ENCODE measurements at regions not wholly inside any gene's neighbourhood (a gene's known extent, or its start where the extent isn't known, plus 50 kb on each side); places are given as distances from the start of the nearest gene placed in this dataset.

DNA sequence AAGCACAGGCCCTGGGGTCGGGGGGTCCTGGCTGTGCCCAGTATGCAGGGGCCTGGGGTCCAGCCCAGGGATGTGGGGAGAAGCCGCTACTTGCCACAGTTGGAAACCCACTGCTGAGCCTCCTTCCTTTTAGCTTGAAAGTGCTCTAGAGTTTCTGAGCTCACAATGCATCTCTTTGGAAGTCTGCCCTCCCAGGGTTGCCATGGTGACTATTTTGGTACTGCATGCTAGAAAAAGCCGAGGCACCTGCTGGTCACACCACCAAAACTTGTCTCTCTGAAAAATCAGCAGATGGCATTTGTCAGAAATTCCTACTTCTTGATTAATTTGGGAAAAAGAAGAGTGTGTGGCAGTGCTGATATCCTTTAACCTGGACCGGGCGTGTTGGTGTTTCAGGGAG lies 151.8 kb downstream of the SEC61B start:
- H3K27ac ChIP-seq (ENCODE audit: low read depth in 1 of 2, low read length in 2 of 2) = no peak overlapping the region
- WGBS (ENCODE audit: insufficient coverage) = 90% methylated on average over 4 of the region's 5 CpGs
- H3K27me3 Mint-ChIP-seq (ENCODE audit: low read depth in 3 of 3) = peaks cover 10 to 15% (median 12%) of the 10 kb centered on the region in 3 donors

DNA sequence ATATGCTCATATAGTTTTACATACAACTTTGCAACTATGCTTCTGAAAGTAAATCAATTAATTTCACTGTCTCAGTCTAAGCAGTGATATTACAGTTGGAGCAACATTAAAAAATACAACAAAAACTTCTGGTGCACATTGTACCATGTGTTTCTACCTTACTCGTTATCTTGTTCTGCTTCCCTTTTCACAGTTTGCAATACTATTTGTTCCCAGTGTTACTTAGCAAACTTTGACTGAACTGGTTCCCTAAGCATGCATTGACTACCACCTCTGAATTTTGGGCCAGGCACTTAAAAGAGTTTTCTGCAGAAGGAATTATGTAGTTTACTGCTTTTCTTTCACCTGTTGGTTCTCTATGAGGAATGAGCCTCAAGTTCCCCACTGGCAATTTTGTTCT lies 152.7 kb downstream of the SEC61B start:
- Histone ChIP-seq H3K4me1 (ENCODE audit: control insufficient read depth in 1 of 2, insufficient read depth in 2 of 2, low read length in 2 of 2) (no peaks in the 10 kb centered on the region), H3K36me3 (replicated peaks in 1 of 2; ENCODE audit: control insufficient read depth in 1 of 2, insufficient read depth in 2 of 2, low read length in 2 of 2) (no peaks in the 10 kb centered on the region), H3K9me3 (replicated peaks in 1 of 2; ENCODE audit: control insufficient read depth in 1 of 2, insufficient read depth in 1 of 2, low read length in 2 of 2) (no peaks in the 10 kb centered on the region), H3K79me2 (ENCODE audit: insufficient read depth, low read length) (no peaks in the 10 kb centered on the region), H3K27ac (ENCODE audit: low read depth in 1 of 2, low read length in 2 of 2) (no peak overlapping the region), H3K4me3 (replicated peaks in 1 of 3; ENCODE audit: low read depth in 2 of 3, low read length in 3 of 3) (no peak overlapping the region), H2AFZ (ENCODE audit: insufficient read depth, low read depth, low read length, poor library complexity, severe bottlenecking) (no peak overlapping the region), H3K27me3 (ENCODE audit: control insufficient read depth in 2 of 2, insufficient read depth in 2 of 2, low read length in 2 of 2) (no peaks in the 10 kb centered on the region), H3K9ac (ENCODE audit: insufficient read depth, low read length, poor library complexity, severe bottlenecking) (no peak overlapping the region), H3K4me2 (replicated peaks; ENCODE audit: extremely low read depth, low read length, poor library complexity, severe bottlenecking) (no peak overlapping the region), H4K20me1 (ENCODE audit: insufficient read depth, low read length) (no peaks in the 10 kb centered on the region)
- TF ChIP-seq, protein P1, sequence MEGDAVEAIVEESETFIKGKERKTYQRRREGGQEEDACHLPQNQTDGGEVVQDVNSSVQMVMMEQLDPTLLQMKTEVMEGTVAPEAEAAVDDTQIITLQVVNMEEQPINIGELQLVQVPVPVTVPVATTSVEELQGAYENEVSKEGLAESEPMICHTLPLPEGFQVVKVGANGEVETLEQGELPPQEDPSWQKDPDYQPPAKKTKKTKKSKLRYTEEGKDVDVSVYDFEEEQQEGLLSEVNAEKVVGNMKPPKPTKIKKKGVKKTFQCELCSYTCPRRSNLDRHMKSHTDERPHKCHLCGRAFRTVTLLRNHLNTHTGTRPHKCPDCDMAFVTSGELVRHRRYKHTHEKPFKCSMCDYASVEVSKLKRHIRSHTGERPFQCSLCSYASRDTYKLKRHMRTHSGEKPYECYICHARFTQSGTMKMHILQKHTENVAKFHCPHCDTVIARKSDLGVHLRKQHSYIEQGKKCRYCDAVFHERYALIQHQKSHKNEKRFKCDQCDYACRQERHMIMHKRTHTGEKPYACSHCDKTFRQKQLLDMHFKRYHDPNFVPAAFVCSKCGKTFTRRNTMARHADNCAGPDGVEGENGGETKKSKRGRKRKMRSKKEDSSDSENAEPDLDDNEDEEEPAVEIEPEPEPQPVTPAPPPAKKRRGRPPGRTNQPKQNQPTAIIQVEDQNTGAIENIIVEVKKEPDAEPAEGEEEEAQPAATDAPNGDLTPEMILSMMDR (IDR thresholded peaks at IDR 0.05) = no peak
- no peak for DNase-seq
- no CpG with 5 or more reads among the region's 1 CpG for WGBS (ENCODE audit: insufficient coverage)
- Mint-ChIP-seq H3K4me3 (no peak overlapping the region), H3K27ac (no peak overlapping the region), H3K9me3 (no peaks in the 10 kb centered on the region), H3K36me3 (no peaks in the 10 kb centered on the region), H3K27me3 (ENCODE audit: low read depth in 3 of 3) (peaks cover 6 to 10% (median 7%) of the 10 kb centered on the region in 3 donors), H3K4me1 (no peaks in the 10 kb centered on the region)
- intact Hi-C loops (cut with micrococcal nuclease) = no loop called here

More for the DNA sequence above, 151.8 kb downstream of the SEC61B start:
- H3K27me3 ChIP-seq (ENCODE audit: control insufficient read depth in 2 of 2, insufficient read depth in 2 of 2, low read length in 2 of 2) = no peaks in the 10 kb centered on the region
- no peak overlapping the region for H3K27ac Mint-ChIP-seq
- H3K79me2 ChIP-seq (ENCODE audit: insufficient read depth, low read length) = no peaks in the 10 kb centered on the region
- H3K4me3 ChIP-seq (replicated peaks in 1 of 3; ENCODE audit: low read depth in 2 of 3, low read length in 3 of 3) = no peak overlapping the region
- no peaks in the 10 kb centered on the region for H3K36me3 Mint-ChIP-seq
- TF ChIP-seq, protein P1 (IDR thresholded peaks at IDR 0.05) = no peak
- H3K36me3 ChIP-seq (replicated peaks in 1 of 2; ENCODE audit: control insufficient read depth in 1 of 2, insufficient read depth in 2 of 2, low read length in 2 of 2) = no peaks in the 10 kb centered on the region
- H3K4me3 Mint-ChIP-seq = no peak overlapping the region
- peaks cover 3% of the 10 kb centered on the region for H3K4me1 Mint-ChIP-seq
- no peak overlapping the region for H3K9ac ChIP-seq (ENCODE audit: insufficient read depth, low read length, poor library complexity, severe bottlenecking)
- no peak overlapping the region for H3K4me2 ChIP-seq (replicated peaks; ENCODE audit: extremely low read depth, low read length, poor library complexity, severe bottlenecking)
- H4K20me1 ChIP-seq (ENCODE audit: insufficient read depth, low read length) = no peaks in the 10 kb centered on the region
- H3K4me1 ChIP-seq (ENCODE audit: control insufficient read depth in 1 of 2, insufficient read depth in 2 of 2, low read length in 2 of 2) = peaks cover 0 to 1% of the 10 kb centered on the region in 2 donors
- intact Hi-C loops (cut with micrococcal nuclease) = no loop called here
- no peak overlapping the region for H2AFZ ChIP-seq (ENCODE audit: insufficient read depth, low read depth, low read length, poor library complexity, severe bottlenecking)
- H3K9me3 ChIP-seq (replicated peaks in 1 of 2; ENCODE audit: control insufficient read depth in 1 of 2, insufficient read depth in 1 of 2, low read length in 2 of 2) = no peaks in the 10 kb centered on the region
- DNase-seq = no peak
- peaks cover 0 to 1% (median 0%) of the 10 kb centered on the region in 7 donors for H3K9me3 Mint-ChIP-seq

Data from CD14-positive monocyte (primary cell).